Gastroesophageal sphincter (tissue), 4 donors: ENCODE measurements at regions not wholly inside any gene's neighbourhood (a gene's known extent, or its start where the extent isn't known, plus 50 kb on each side); places are given as distances from the start of the nearest gene placed in this dataset.

ENCODE experiments used
- ATAC-seq: fragments of 150-250 bp; one replicate; pipeline ENCODE4 v1.9.1; 2016; ENCODE audit warnings: mild to moderate bottlenecking, moderate library complexity
- H3K27ac ChIP-seq, 4 donors: fragments of 200-600 bp; sonication (generic) in 3 of 4; 1 replicate in 3 of 4; 2 replicates in 1 of 4; pipeline ENCODE4 v1.5.1; 2016 to 2019
- H3K27me3 ChIP-seq: fragments of 200-600 bp; sonication (generic); one replicate; pipeline ENCODE4 v1.5.1; 2019
- H3K36me3 ChIP-seq, 2 donors: fragments of 200-600 bp; sonication (generic); one replicate each; pipeline ENCODE4 v1.5.1; 2019; ENCODE audit warnings: control low read depth in 1 of 2
- H3K4me1 ChIP-seq, 3 donors: fragments of 200-600 bp; sonication (generic); 1 replicate in 2 of 3; 2 replicates in 1 of 3; pipeline ENCODE4 v1.5.1; 2016 to 2019; ENCODE audit warnings: control low read depth in 2 of 3
- H3K4me3 ChIP-seq, 2 donors: fragments of 200-600 bp; sonication (generic); one replicate each; pipeline ENCODE4 v1.5.1; 2019; ENCODE audit warnings: mild to moderate bottlenecking in 1 of 2, moderate library complexity in 1 of 2
- H3K9me3 ChIP-seq, 3 donors: fragments of 200-600 bp; sonication (generic); one replicate each; pipeline ENCODE4 v1.5.1; 2017 to 2019; ENCODE audit warnings: control low read depth in 2 of 3
- EP300 ChIP-seq: sonication (generic); formaldehyde crosslinking; IDR thresholded peaks from one replicate; pipeline ENCODE4 v1.6.1; 2017; ENCODE audit warnings: antibody characterized with exemption, mild to moderate bottlenecking
- POLR2A ChIP-seq, 2 donors: fragments of 450-650 bp; IDR thresholded peaks; one replicate each; pipeline ENCODE4 v1.6.1; 2017; ENCODE audit warnings: antibody characterized with exemption in 2 of 2, mild to moderate bottlenecking in 2 of 2, moderate library complexity in 1 of 2
- POLR2AphosphoS5 ChIP-seq: sonication (generic); formaldehyde crosslinking; IDR thresholded peaks from one replicate; pipeline ENCODE4 v1.6.1; 2017; ENCODE audit warnings: antibody characterized with exemption
- WGBS, 2 donors: methylation state at CpG; one replicate each; pipeline ENCODE4 v1.1.5; 2018; ENCODE audit warnings: low coverage in 1 of 2; 5-methylcytosine and 5-hydroxymethylcytosine counted together
- TF ChIP-seq, protein P1 (sequence below), 4 experiments: fragments of 200-600 bp in 2 of 4; fragments of 450-650 bp in 2 of 4; sonication (generic) in 1 of 4; IDR thresholded peaks; one replicate each; pipeline ENCODE4 v1.5.1; 2017 to 2019; ENCODE audit warnings: antibody characterized with exemption in 4 of 4, mild to moderate bottlenecking in 2 of 4, moderate library complexity in 2 of 4

DNA sequence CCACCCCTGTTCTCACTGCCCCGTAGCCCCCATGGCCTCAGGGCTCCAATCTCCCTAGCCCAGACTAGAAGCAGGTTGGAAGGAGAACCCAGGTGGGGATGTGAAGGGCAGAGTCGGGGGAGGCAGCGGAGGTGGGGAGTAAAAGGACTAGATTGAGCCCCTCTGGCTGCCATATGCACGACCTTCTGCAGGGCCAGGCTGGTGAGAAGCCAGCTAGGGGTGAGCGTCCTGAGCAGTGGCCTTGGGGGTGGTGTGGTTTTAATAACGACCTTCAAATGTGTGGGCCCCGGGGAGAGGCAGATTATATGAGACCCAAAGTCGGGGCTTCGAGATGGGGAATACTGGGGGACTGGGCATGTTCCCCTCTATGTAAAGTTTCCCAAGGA is 139.5 kb downstream of the C9orf50 start:
- peaks cover 4 to 74% (median 45%) of the 10 kb centered on the region in 3 donors for H3K4me1 ChIP-seq
- H3K36me3 ChIP-seq, result no peaks in the 10 kb centered on the region
- 60% methylated on average over 4 of the region's 9 CpGs; no CpG with 5 or more reads in 1 of the 2 donors for WGBS, 2 donors
- ATAC-seq, result no peak
- no peaks in the 10 kb centered on the region for H3K9me3 ChIP-seq
- H3K27ac ChIP-seq, result peak overlapping the region; percentile 95 to 100 (median 98)
- H3K4me3 ChIP-seq, result peak overlapping the region in 1 of 2 donors; percentile 74
- no peaks in the 10 kb centered on the region for H3K27me3 ChIP-seq
- no peak for TF ChIP-seq POLR2AphosphoS5
- TF ChIP-seq, protein P1, sequence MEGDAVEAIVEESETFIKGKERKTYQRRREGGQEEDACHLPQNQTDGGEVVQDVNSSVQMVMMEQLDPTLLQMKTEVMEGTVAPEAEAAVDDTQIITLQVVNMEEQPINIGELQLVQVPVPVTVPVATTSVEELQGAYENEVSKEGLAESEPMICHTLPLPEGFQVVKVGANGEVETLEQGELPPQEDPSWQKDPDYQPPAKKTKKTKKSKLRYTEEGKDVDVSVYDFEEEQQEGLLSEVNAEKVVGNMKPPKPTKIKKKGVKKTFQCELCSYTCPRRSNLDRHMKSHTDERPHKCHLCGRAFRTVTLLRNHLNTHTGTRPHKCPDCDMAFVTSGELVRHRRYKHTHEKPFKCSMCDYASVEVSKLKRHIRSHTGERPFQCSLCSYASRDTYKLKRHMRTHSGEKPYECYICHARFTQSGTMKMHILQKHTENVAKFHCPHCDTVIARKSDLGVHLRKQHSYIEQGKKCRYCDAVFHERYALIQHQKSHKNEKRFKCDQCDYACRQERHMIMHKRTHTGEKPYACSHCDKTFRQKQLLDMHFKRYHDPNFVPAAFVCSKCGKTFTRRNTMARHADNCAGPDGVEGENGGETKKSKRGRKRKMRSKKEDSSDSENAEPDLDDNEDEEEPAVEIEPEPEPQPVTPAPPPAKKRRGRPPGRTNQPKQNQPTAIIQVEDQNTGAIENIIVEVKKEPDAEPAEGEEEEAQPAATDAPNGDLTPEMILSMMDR (IDR thresholded peaks at IDR 0.05), result no peak
- no peak for TF ChIP-seq POLR2A (IDR thresholded peaks at IDR 0.05)
- TF ChIP-seq EP300, result no peak

DNA sequence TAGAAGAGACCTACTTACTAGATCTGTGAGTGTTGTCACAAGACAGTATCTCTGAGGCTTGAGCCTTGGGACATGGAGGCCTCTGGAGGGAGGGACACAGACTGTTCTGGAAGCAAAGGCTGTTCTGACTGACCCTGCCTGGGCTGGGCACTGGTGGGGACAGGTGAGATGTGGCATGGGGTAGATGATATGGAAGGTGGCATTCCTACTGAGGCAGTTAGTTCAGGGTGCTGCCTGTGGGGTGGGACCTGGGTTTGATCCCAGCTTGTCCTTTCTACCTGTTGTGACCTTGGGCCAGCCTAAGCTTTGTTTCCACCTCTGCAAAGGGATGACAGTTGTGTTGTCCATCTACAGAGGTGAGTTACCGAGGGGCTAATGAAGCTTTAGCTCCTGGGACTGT is 140.2 kb downstream of the C9orf50 start:
- no peak for ATAC-seq
- 100% methylated on average over 1 of the region's 1 CpG; no CpG with 5 or more reads in 1 of the 2 donors for WGBS, 2 donors
- peaks cover 4 to 67% (median 38%) of the 10 kb centered on the region in 3 donors for H3K4me1 ChIP-seq
- TF ChIP-seq, protein P1 (IDR thresholded peaks at IDR 0.05), result no peak
- H3K27me3 ChIP-seq, result no peaks in the 10 kb centered on the region
- H3K4me3 ChIP-seq, result no peak overlapping the region
- peak overlapping the region; percentile 25 to 100 (median 98) for H3K27ac ChIP-seq
- no peaks in the 10 kb centered on the region for H3K36me3 ChIP-seq
- H3K9me3 ChIP-seq, result no peaks in the 10 kb centered on the region

DNA sequence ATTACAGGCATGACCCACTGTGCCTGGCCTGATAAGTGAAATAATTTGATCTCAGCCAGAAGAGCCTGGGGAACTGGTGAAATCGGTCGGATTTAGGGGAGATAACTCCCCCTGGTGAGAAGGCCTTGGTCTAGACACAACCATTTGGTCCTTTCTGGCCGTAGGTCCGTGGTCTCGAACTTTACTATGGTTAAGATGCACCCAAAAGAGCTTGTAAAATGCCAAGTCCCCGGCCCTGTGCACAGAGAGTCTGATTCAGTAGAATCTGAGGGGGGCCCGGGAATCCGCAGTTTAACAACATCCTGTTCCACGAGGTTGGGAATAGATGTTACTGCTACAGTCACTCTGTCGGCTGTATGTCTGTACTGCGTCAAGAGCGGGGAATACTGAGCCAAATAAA is 140.7 kb downstream of the C9orf50 start:
- Histone ChIP-seq H3K9me3 (no peaks in the 10 kb centered on the region), H3K27me3 (no peaks in the 10 kb centered on the region), H3K27ac (peak overlapping the region; percentile 25 to 100 (median 98)), H3K36me3 (no peaks in the 10 kb centered on the region), H3K4me3 (no peak overlapping the region), H3K4me1 (peaks cover 4 to 62% (median 33%) of the 10 kb centered on the region in 3 donors)
- 43 to 52% methylated on average over 9 to 10 of the region's 12 CpGs for WGBS, 2 donors
- ATAC-seq, result no peak
- TF ChIP-seq, protein P1 (IDR thresholded peaks at IDR 0.05), result peak in 2 of 4 experiments; percentile 21 to 34
- no peak for TF ChIP-seq EP300
- no peak for TF ChIP-seq POLR2AphosphoS5
- no peak for TF ChIP-seq POLR2A (IDR thresholded peaks at IDR 0.05)

DNA sequence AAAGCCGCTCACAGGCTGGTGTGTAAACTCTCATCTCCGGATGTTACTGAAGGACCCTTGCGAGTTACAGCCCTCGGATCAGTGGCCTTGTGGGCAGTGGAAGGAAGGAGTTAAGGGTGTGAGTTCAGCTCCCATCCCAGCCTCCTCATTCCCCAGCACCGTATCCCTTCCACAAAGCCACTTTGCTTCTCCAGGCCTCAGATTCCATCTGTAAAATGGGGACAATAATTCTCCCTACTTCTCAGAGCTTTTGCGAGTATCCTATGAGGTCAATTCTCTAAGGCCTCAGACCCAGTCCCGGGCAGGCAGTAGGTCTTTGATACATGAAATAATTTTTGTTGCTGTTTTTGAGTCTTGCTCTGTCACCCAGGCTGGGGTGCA is 141.3 kb downstream of the C9orf50 start:
- WGBS, 2 donors, result 76 to 82% methylated on average over 5 of the region's 7 CpGs
- TF ChIP-seq POLR2A (IDR thresholded peaks at IDR 0.05), result no peak
- TF ChIP-seq POLR2AphosphoS5, result no peak
- TF ChIP-seq, protein P1 (IDR thresholded peaks at IDR 0.05), result no peak
- TF ChIP-seq EP300, result no peak
- peaks cover 4 to 57% (median 31%) of the 10 kb centered on the region in 3 donors for H3K4me1 ChIP-seq

DNA sequence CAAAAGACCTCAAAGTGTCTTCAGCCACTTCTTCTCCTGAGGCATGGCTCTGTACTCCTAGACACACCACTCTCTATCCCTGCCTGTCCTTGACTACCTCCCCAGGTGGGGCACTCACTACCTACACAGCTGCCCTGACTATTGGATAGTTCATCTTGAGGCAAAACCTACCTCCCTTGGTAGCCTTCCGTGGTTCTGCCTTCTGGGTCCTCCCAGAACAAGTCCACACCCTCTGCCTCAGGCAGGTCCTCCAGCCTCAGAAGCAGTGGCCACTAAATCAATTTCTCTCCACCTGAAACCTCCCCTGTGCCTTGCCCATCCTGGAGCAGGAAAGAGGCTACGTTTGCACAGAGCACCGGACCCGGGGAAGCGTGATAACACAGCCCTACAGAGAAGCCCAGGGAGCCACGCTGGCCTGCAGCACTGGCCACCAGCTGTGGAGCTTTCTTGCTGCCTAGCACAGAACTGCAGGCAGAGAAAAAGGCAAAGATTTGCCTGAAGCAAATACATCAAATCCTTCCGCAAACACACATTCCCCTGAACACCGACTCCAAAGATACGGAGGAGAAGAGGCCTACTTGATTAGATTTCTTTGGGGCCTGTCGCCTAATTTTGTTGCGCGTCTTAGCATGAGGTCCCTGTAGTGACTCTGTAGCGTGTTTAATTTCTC is 141.8 kb downstream of the C9orf50 start:
- no peaks in the 10 kb centered on the region for H3K36me3 ChIP-seq
- no peak for ATAC-seq
- TF ChIP-seq POLR2AphosphoS5 (no peak), EP300 (no peak), POLR2A (IDR thresholded peaks at IDR 0.05) (no peak)
- TF ChIP-seq, protein P1 (IDR thresholded peaks at IDR 0.05), result no peak
- H3K4me3 ChIP-seq, result no peak overlapping the region
- peak overlapping the region in 3 of 4 donors; percentile 95 to 100 (median 100) for H3K27ac ChIP-seq
- H3K9me3 ChIP-seq, result no peaks in the 10 kb centered on the region
- WGBS, 2 donors, result 78% methylated on average over 5 of the region's 13 CpGs; no CpG with 5 or more reads in 1 of the 2 donors
- H3K27me3 ChIP-seq, result no peaks in the 10 kb centered on the region
- peaks cover under 1 to 57% (median 31%) of the 10 kb centered on the region in 3 donors for H3K4me1 ChIP-seq

More for the DNA sequence above, 141.3 kb downstream of the C9orf50 start:
- H3K27me3 ChIP-seq, result no peaks in the 10 kb centered on the region
- H3K9me3 ChIP-seq, result no peaks in the 10 kb centered on the region
- no peaks in the 10 kb centered on the region for H3K36me3 ChIP-seq
- H3K4me3 ChIP-seq, result no peak overlapping the region
- peak overlapping the region in 3 of 4 donors; percentile 95 to 100 (median 100) for H3K27ac ChIP-seq
- no peak for ATAC-seq
